Neural cell (in vitro differentiated cells): ENCODE measurements at regions not wholly inside any gene's neighbourhood (a gene's known extent, or its start where the extent isn't known, plus 50 kb on each side); places are given as distances from the start of the nearest gene placed in this dataset.

Experiments used
- H2AFZ ChIP-seq: fragments of 200-600, 300-800 bp; sonication (generic), shearing (Covaris generic); 2 replicates; pipeline ENCODE4 v1.6.0; 2014; ENCODE audit warnings: low read depth, mild to moderate bottlenecking, antibody characterized with exemption, low read length, moderate library complexity
- H3F3A ChIP-seq: fragments of 200-600 bp; shearing (Covaris generic); 2 replicates; pipeline ENCODE4 v1.6.1; 2016; ENCODE audit warnings: mild to moderate bottlenecking, moderate library complexity, mixed read lengths, antibody characterized with exemption, low read length; ENCODE audit not compliant: insufficient read depth, poor library complexity, severe bottlenecking
- H3K27ac ChIP-seq: fragments of 200-600, 300-800 bp; sonication (generic), shearing (Covaris generic); 2 replicates; pipeline ENCODE4 v1.5.1; 2014; ENCODE audit warnings: mild to moderate bottlenecking, low read length, moderate library complexity
- H3K27me3 ChIP-seq: fragments of 300-800, 200-600 bp; sonication (generic), shearing (Covaris generic); 2 replicates; pipeline ENCODE4 v1.6.0; 2014; ENCODE audit warnings: mild to moderate bottlenecking, low read depth, low read length, moderate library complexity; ENCODE audit not compliant: insufficient read depth
- H3K36me3 ChIP-seq: fragments of 300-800, 200-600 bp; sonication (generic), shearing (Covaris generic); 2 replicates; pipeline ENCODE4 v1.5.1; 2014; ENCODE audit warnings: mild to moderate bottlenecking, antibody characterized with exemption, low read length, moderate library complexity; ENCODE audit not compliant: insufficient read depth
- H3K4me2 ChIP-seq: fragments of 300-800, 200-600 bp; sonication (generic), shearing (Covaris generic); 2 replicates; pipeline ENCODE4 v1.6.0; 2014; ENCODE audit warnings: mild to moderate bottlenecking, low read length
- H3K4me3 ChIP-seq: fragments of 300-800, 200-600 bp; sonication (generic), shearing (Covaris generic); 2 replicates; pipeline ENCODE4 v1.5.1; 2014; ENCODE audit warnings: mild to moderate bottlenecking, low read length, moderate library complexity
- H3K79me2 ChIP-seq: fragments of 200-600 bp; shearing (Covaris generic); replicated peaks from 2 replicates; pipeline ENCODE4 v1.6.0; 2014; ENCODE audit warnings: mild to moderate bottlenecking, low read length, moderate library complexity; ENCODE audit not compliant: insufficient read depth
- H3K9ac ChIP-seq: fragments of 300-800, 200-600 bp; sonication (generic), shearing (Covaris generic); 2 replicates; pipeline ENCODE4 v1.6.1; 2016; ENCODE audit warnings: mild to moderate bottlenecking, low read length, mixed read lengths
- H3K9me2 ChIP-seq: fragments of 200-600 bp; shearing (Covaris generic); 2 replicates; pipeline ENCODE4 v1.6.1; 2016; ENCODE audit warnings: mild to moderate bottlenecking, low read length, mixed read lengths; ENCODE audit not compliant: insufficient read depth
- H3K9me3 ChIP-seq: fragments of 200-600, 300-800 bp; sonication (generic), shearing (Covaris generic); 2 replicates; pipeline ENCODE4 v1.6.1; 2016; ENCODE audit warnings: mild to moderate bottlenecking, mixed run types, low read length, moderate library complexity, mixed read lengths
- H4K20me1 ChIP-seq: fragments of 200-600 bp; shearing (Covaris generic); 2 replicates; pipeline ENCODE4 v1.6.1; 2016; ENCODE audit warnings: mild to moderate bottlenecking, mixed run types; ENCODE audit not compliant: insufficient read depth
- CTCF ChIP-seq: fragments of 450-650 bp; IDR thresholded peaks from 2 replicates; pipeline ENCODE4 v1.5.1; 2014; ENCODE audit warnings: antibody characterized with exemption, mild to moderate bottlenecking, moderate library complexity; ENCODE audit not compliant: poor library complexity, severe bottlenecking
- EP300 ChIP-seq: fragments of 450-650 bp; conservative IDR thresholded peaks from 2 replicates; pipeline ENCODE4 v1.6.1; 2014; ENCODE audit warnings: antibody characterized with exemption, mild to moderate bottlenecking, moderate library complexity; ENCODE audit not compliant: poor library complexity, severe bottlenecking
- EZH2 ChIP-seq: fragments of 200-600, 300-800 bp; shearing (Covaris generic), sonication (generic); IDR thresholded peaks from 2 replicates; pipeline ENCODE4 v1.6.1; 2014; ENCODE audit warnings: antibody characterized with exemption, low read length, borderline replicate concordance, mild to moderate bottlenecking; ENCODE audit not compliant: insufficient read depth, poor library complexity, severe bottlenecking
- MXI1 ChIP-seq: fragments of 450-650 bp; conservative IDR thresholded peaks from 2 replicates; pipeline ENCODE4 v1.6.1; 2014; ENCODE audit warnings: antibody characterized with exemption, mild to moderate bottlenecking; ENCODE audit not compliant: poor library complexity, severe bottlenecking
- POLR2AphosphoS5 ChIP-seq: IDR thresholded peaks from 2 replicates; pipeline ENCODE4 v1.6.1; 2012
- RAD21 ChIP-seq: fragments of 450-650 bp; conservative IDR thresholded peaks from 2 replicates; pipeline ENCODE4 v1.6.1; 2014; ENCODE audit warnings: antibody characterized with exemption, mild to moderate bottlenecking, moderate library complexity
- REST ChIP-seq: IDR thresholded peaks from 2 replicates; pipeline ENCODE4 v1.6.1; 2012; ENCODE audit warnings: borderline replicate concordance
- SMC3 ChIP-seq: fragments of 450-650 bp; conservative IDR thresholded peaks from 2 replicates; pipeline ENCODE4 v1.6.1; 2014; ENCODE audit warnings: antibody characterized with exemption, mild to moderate bottlenecking, moderate library complexity; ENCODE audit not compliant: poor library complexity
- TAF1 ChIP-seq: IDR thresholded peaks from 2 replicates; pipeline ENCODE4 v1.6.1; 2012; ENCODE audit warnings: low read depth

GRCh38 chr3:72134989-72135451 lies 350.1 kb upstream of the PROK2 start:
- H3K27me3 ChIP-seq: no peaks in the 10 kb centered on the region
- no peak overlapping the region for H3K4me2 ChIP-seq
- H3K9me2 ChIP-seq: no peaks in the 10 kb centered on the region
- H3K4me3 ChIP-seq: no peak overlapping the region
- no peak overlapping the region for H3K9ac ChIP-seq
- no peaks in the 10 kb centered on the region for H4K20me1 ChIP-seq
- no peaks in the 10 kb centered on the region for H3F3A ChIP-seq
- no peak overlapping the region for H3K27ac ChIP-seq
- TF ChIP-seq EP300 (no peak), SMC3 (no peak), RAD21 (no peak), POLR2AphosphoS5 (no peak)
- no peaks in the 10 kb centered on the region for H3K9me3 ChIP-seq
- no peaks in the 10 kb centered on the region for H3K36me3 ChIP-seq
- no peaks in the 10 kb centered on the region for H3K79me2 ChIP-seq
- no peak overlapping the region for H2AFZ ChIP-seq

DNA sequence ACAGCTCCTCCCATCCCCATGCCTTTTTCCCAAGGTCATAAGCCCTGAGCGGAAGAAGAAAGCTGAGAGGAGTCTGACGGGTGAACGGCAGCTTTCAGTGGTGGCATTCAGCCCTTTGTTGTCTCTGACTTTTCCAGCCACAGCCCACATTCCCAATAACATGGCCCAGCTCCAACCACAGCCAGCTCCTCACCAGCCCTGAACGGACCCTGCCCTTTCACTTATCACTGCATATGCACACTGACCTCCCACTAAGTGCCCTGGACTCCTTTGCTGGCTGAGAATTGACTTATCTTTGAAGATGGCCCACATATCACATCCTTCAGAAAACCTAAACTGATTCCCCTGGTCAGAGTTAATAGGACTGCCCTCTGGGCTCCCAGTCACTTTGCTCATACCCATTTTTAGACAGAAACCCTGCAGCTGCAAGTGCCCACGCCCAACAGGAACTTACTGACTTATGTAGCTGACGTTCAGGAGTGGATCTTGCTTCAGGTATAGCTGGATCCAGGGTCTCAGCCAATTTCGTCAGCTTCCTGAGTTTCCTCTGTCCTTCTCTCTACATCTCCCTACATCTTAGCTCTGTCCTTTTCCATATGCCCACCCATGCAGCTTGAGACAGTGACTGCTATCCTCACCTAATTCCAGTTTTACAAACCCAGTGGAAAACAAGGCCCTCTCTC lies 348.5 kb upstream of the PROK2 start:
- H3K9ac ChIP-seq: no peak overlapping the region
- H3K9me3 ChIP-seq: no peaks in the 10 kb centered on the region
- H3K27ac ChIP-seq: no peak overlapping the region
- H4K20me1 ChIP-seq: no peaks in the 10 kb centered on the region
- no peaks in the 10 kb centered on the region for H3F3A ChIP-seq
- no peak overlapping the region for H2AFZ ChIP-seq
- no peaks in the 10 kb centered on the region for H3K36me3 ChIP-seq
- no peaks in the 10 kb centered on the region for H3K27me3 ChIP-seq
- TF ChIP-seq TAF1: no peak
- TF ChIP-seq SMC3: no peak
- TF ChIP-seq CTCF: no peak
- no peak for TF ChIP-seq EZH2
- TF ChIP-seq MXI1: no peak
- no peak for TF ChIP-seq POLR2AphosphoS5
- no peaks in the 10 kb centered on the region for H3K79me2 ChIP-seq
- H3K4me2 ChIP-seq: no peak overlapping the region
- no peak overlapping the region for H3K4me3 ChIP-seq
- no peaks in the 10 kb centered on the region for H3K9me2 ChIP-seq

DNA sequence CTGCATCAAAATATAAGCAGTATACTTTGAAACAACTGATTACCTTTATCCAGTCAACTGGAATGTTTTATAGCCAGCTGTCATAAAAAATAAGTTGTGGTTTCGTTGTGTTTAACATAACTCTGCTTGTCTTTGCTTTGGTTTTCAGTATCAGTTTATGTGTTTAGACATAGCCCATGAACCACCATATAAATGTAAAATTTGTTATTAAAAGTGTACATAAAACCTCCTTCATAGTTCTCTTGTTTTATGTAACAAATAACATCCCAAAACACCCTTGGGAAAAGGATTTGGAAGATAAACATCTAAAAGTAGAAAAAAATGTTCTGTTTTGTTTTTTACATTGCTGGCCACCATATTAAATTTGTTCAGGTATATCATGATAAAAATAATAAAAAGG lies 347.0 kb upstream of the PROK2 start:
- H4K20me1 ChIP-seq: no peaks in the 10 kb centered on the region
- no peaks in the 10 kb centered on the region for H3K9me2 ChIP-seq
- no peaks in the 10 kb centered on the region for H3K36me3 ChIP-seq
- H2AFZ ChIP-seq: no peak overlapping the region
- no peaks in the 10 kb centered on the region for H3K9me3 ChIP-seq
- no peak overlapping the region for H3K27ac ChIP-seq
- no peak for TF ChIP-seq REST
- TF ChIP-seq TAF1: no peak
- TF ChIP-seq EZH2: no peak
- no peak for TF ChIP-seq CTCF
- TF ChIP-seq MXI1: no peak
- no peak overlapping the region for H3K4me3 ChIP-seq
- H3F3A ChIP-seq: no peaks in the 10 kb centered on the region
- H3K9ac ChIP-seq: no peak overlapping the region
- no peaks in the 10 kb centered on the region for H3K27me3 ChIP-seq
- no peaks in the 10 kb centered on the region for H3K79me2 ChIP-seq
- H3K4me2 ChIP-seq: no peak overlapping the region
